IMR-90 (cell line): ENCODE measurements at regions not wholly inside any gene's neighbourhood (a gene's known extent, or its start where the extent isn't known, plus 50 kb on each side); places are given as distances from the start of the nearest gene placed in this dataset.

ENCODE experiments used
- ATAC-seq: fragments of 200-7000 bp; cut with Tn5 transposase; 2 replicates; pipeline ENCODE4 v1.9.1; 2020; ENCODE audit warnings: low read depth, mild to moderate bottlenecking, moderate library complexity
- BruUV-seq: library from RNA; stranded (reverse); fragments of 400-500 nt; replicated peaks from 2 replicates; lab custom pipeline; 2021; lab: Mats Ljungman, UMichigan
- CTCF ChIA-PET: fragments of 300-600 bp; formaldehyde crosslinking; extraction: SDS; loops from one replicate; lab custom pipeline; 2021; ENCODE audit warnings: antibody characterized with exemption; lab: Yijun Ruan, JAX
- POLR2A ChIA-PET: fragments of 300-600 bp; sonication (Branson Sonifier 250); formaldehyde crosslinking; loops from one replicate; lab custom pipeline; 2022; ENCODE audit warnings: antibody characterized with exemption; ENCODE audit not compliant: unreplicated experiment; lab: Charles Lee
- DNase-seq: peaks from one replicate; pipeline ENCODE4 v3.0.0; 2013
- H2AFZ ChIP-seq: replicated peaks from 2 replicates; pipeline ENCODE3; 2013; ENCODE audit warnings: low read length, mild to moderate bottlenecking; ENCODE audit not compliant: poor library complexity
- H2AK5ac ChIP-seq: 2 replicates; pipeline ENCODE4 v1.6.1; 2013; ENCODE audit warnings: low read depth, low read length, inconsistent platforms
- H2AK9ac ChIP-seq: replicated peaks from 2 replicates; pipeline ENCODE3; 2013; ENCODE audit warnings: mild to moderate bottlenecking, low read depth, low read length, moderate library complexity; ENCODE audit not compliant: poor library complexity
- H2BK120ac ChIP-seq: 2 replicates; pipeline ENCODE4 v1.6.1; 2013; ENCODE audit warnings: low read depth, low read length, inconsistent platforms
- H2BK15ac ChIP-seq: 3 replicates; pipeline ENCODE4 v1.6.1; 2013; ENCODE audit warnings: low read depth, low read length, inconsistent platforms
- H2BK20ac ChIP-seq: 2 replicates; pipeline ENCODE4 v1.6.1; 2013; ENCODE audit warnings: low read depth, mild to moderate bottlenecking, inconsistent platforms, low read length, moderate library complexity
- H2BK5ac ChIP-seq: 2 replicates; pipeline ENCODE4 v1.6.1; 2013; ENCODE audit warnings: mild to moderate bottlenecking, low read depth, low read length, inconsistent platforms; ENCODE audit not compliant: poor library complexity, severe bottlenecking
- H3K14ac ChIP-seq: replicated peaks from 2 replicates; pipeline ENCODE4 v1.6.1; 2013; ENCODE audit warnings: low read depth, low read length, inconsistent platforms
- H3K18ac ChIP-seq: 2 replicates; pipeline ENCODE4 v1.6.1; 2013; ENCODE audit warnings: low read depth, low read length, control low read depth
- H3K23ac ChIP-seq: 2 replicates; pipeline ENCODE4 v1.6.1; 2013; ENCODE audit warnings: low read depth, low read length, inconsistent platforms
- H3K27ac ChIP-seq: 2 replicates; pipeline ENCODE4 v1.5.1; 2013; ENCODE audit warnings: mild to moderate bottlenecking, control low read depth, low read length; ENCODE audit not compliant: insufficient read depth
- H3K27me3 ChIP-seq: 2 replicates; pipeline ENCODE4 v1.6.1; 2013; ENCODE audit warnings: low read length; ENCODE audit not compliant: control insufficient read depth, insufficient read depth
- H3K36me3 ChIP-seq: 2 replicates; pipeline ENCODE4 v1.6.1; 2013; ENCODE audit warnings: low read length, mixed read lengths; ENCODE audit not compliant: control insufficient read depth, insufficient read depth
- H3K4ac ChIP-seq: 2 replicates; pipeline ENCODE4 v1.6.1; 2013; ENCODE audit warnings: low read depth, low read length, inconsistent platforms
- H3K4me1 ChIP-seq: 2 replicates; pipeline ENCODE4 v1.6.1; 2013; ENCODE audit warnings: low read length, mixed read lengths; ENCODE audit not compliant: control insufficient read depth, insufficient read depth
- H3K4me2 ChIP-seq: 2 replicates; pipeline ENCODE4 v1.6.1; 2013; ENCODE audit warnings: low read depth, mild to moderate bottlenecking, control low read depth, low read length, moderate library complexity
- H3K4me3 ChIP-seq: 2 replicates; pipeline ENCODE4 v1.5.1; 2013; ENCODE audit warnings: low read depth, mild to moderate bottlenecking, control low read depth, low read length, moderate library complexity; ENCODE audit not compliant: insufficient read depth
- H3K56ac ChIP-seq: 2 replicates; pipeline ENCODE4 v1.6.1; 2013; ENCODE audit warnings: low read length, inconsistent platforms; ENCODE audit not compliant: insufficient read depth; ENCODE audit errors: extremely low read depth
- H3K79me1 ChIP-seq, 2 experiments: 2 replicates each; pipeline ENCODE4 v1.6.1; 2013; ENCODE audit warnings: low read length in 2 of 2, inconsistent platforms in 1 of 2, low read depth in 1 of 2
- H3K9ac ChIP-seq: 2 replicates; pipeline ENCODE4 v1.6.1; 2013; ENCODE audit warnings: low read depth, low read length, control low read depth
- H3K9me1 ChIP-seq: 2 replicates; pipeline ENCODE4 v1.6.1; 2013; ENCODE audit warnings: low read length, inconsistent platforms; ENCODE audit not compliant: insufficient read depth
- H3K9me3 ChIP-seq: 2 replicates; pipeline ENCODE4 v1.6.1; 2013; ENCODE audit warnings: low read length; ENCODE audit not compliant: control insufficient read depth, insufficient read depth
- H4K20me1 ChIP-seq: 2 replicates; pipeline ENCODE4 v1.6.1; 2013; ENCODE audit warnings: low read length, inconsistent platforms; ENCODE audit not compliant: insufficient read depth
- H4K5ac ChIP-seq: 2 replicates; pipeline ENCODE4 v1.6.1; 2013; ENCODE audit warnings: mild to moderate bottlenecking, low read depth, low read length, control low read depth
- H4K8ac ChIP-seq, 2 experiments: 2 replicates each; pipeline ENCODE4 v1.6.1; 2013; ENCODE audit warnings: low read depth in 2 of 2, low read length in 2 of 2, control low read depth in 1 of 2, inconsistent platforms in 1 of 2
- H4K91ac ChIP-seq: 2 replicates; pipeline ENCODE4 v1.6.1; 2013; ENCODE audit warnings: low read depth, low read length, inconsistent platforms; ENCODE audit not compliant: insufficient read depth
- CEBPB ChIP-seq: IDR thresholded peaks from 2 replicates; pipeline ENCODE4 v1.6.1; 2012; ENCODE audit warnings: low read depth, low read length, improper control_type of control experiment
- MAFK ChIP-seq: IDR thresholded peaks from 2 replicates; pipeline ENCODE4 v1.6.1; 2012; ENCODE audit warnings: low read depth, low read length, improper control_type of control experiment
- MXI1 ChIP-seq: IDR thresholded peaks from 2 replicates; pipeline ENCODE4 v1.6.1; 2012; ENCODE audit warnings: low read depth, mild to moderate bottlenecking, low read length, moderate library complexity, borderline replicate concordance
- POLR2A ChIP-seq: IDR thresholded peaks from 2 replicates; pipeline ENCODE4 v1.6.1; 2012; ENCODE audit warnings: mild to moderate bottlenecking, low read depth, low read length
- RAD21 ChIP-seq: IDR thresholded peaks from 2 replicates; pipeline ENCODE4 v1.6.1; 2012; ENCODE audit warnings: low read length, improper control_type of control experiment
- SMC3 ChIP-seq: fragments of 150-350 bp; IDR thresholded peaks from 2 replicates; pipeline ENCODE4 v1.6.1; 2016; ENCODE audit warnings: low read depth, mild to moderate bottlenecking, antibody characterized with exemption, low read length, moderate library complexity
- WGBS, 2 experiments: methylation state at CpG; one replicate each; pipeline versions ENCODE4 v1.1.5 to v1.1.7; 2013; ENCODE audit warnings: missing lambda C conversion rate in 2 of 2; ENCODE audit not compliant: insufficient read length in 1 of 2; ENCODE audit errors: extremely low coverage in 2 of 2; 5-methylcytosine and 5-hydroxymethylcytosine counted together
- dilution Hi-C: fragments of 300-500 bp; cut with HindIII; formaldehyde crosslinking; loops from one replicate; pipeline ENCODE4 v1.14.3; 2018; ENCODE audit warnings: low sequenced_read_pairs; ENCODE audit not compliant: unreplicated experiment
- in situ Hi-C: fragments of 300-500 bp; cut with MboI; formaldehyde crosslinking; loops from 3 replicates; pipeline ENCODE4 v1.14.3; 2019; ENCODE audit warnings: low sequenced_read_pairs, inconsistent platforms, mixed read lengths
- intact Hi-C: fragments of 100-400 bp; cut with micrococcal nuclease; formaldehyde crosslinking; loops from 2 replicates; pipeline ENCODE4 v1.10.0; 2022
- TF ChIP-seq, protein P1 (sequence below): fragments of 150-350 bp; IDR thresholded peaks from 2 replicates; pipeline ENCODE4 v1.6.1; 2017; ENCODE audit warnings: mild to moderate bottlenecking, antibody characterized with exemption, low read length, low read depth
- TF ChIP-seq, protein P2 (sequence below): fragments of 150-350 bp; IDR thresholded peaks from 2 replicates; pipeline ENCODE4 v1.6.1; 2016; ENCODE audit warnings: low read depth, mild to moderate bottlenecking, low read length, moderate library complexity, borderline replicate concordance

DNA sequence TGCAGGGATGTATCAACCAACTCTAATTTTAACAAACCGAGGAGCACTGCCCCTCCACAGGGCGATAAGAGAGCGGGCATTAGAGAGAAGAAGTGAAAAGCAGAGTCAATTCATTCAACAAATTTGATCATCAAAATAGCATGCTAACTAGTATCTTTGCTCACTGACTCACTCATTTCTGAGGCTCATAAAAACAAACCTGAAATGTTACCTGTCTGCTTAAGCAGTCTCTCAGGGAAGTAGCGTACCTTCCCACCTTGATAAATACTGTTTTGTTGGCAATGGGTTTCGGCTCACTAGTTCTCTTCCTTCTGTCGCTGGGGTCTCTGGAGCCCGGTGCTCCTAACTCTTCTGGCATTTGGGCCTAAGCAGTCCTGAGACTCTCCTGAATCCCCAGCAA lies 248.8 kb downstream of the IRS1 start:
- Histone ChIP-seq H3K9me1 (peaks cover 3% of the 10 kb centered on the region), H3K79me1 (no peaks in the 10 kb centered on the region), H4K20me1 (no peaks in the 10 kb centered on the region), H3K14ac (no peak overlapping the region), H2AK9ac (no peak overlapping the region), H3K4ac (no peak overlapping the region), H3K4me2 (no peak overlapping the region), H2BK120ac (no peak overlapping the region), H4K5ac (no peak overlapping the region), H3K27me3 (no peaks in the 10 kb centered on the region), H2AK5ac (no peak overlapping the region), H3K9me3 (no peaks in the 10 kb centered on the region), H3K4me3 (no peak overlapping the region), H2BK20ac (no peak overlapping the region; the same call in 1 of the 2 replicates), H3K18ac (no peak overlapping the region), H4K8ac (no peak overlapping the region), H3K27ac (no peak overlapping the region), H4K91ac (peak overlapping the region; percentile 17; the same call in 1 of the 2 replicates), H2AFZ (no peak overlapping the region), H2BK15ac (no peak overlapping the region), H3K9ac (no peak overlapping the region), H2BK5ac (no peak overlapping the region), H3K23ac (no peak overlapping the region), H3K56ac (no peak overlapping the region), H3K36me3 (no peaks in the 10 kb centered on the region), H3K4me1 (peaks cover 5% of the 10 kb centered on the region; the same call in 1 of the 2 replicates)
- in situ Hi-C loops (no loop called here), dilution Hi-C loops (no loop called here), intact Hi-C loops (no loop called here)
- ChIA-PET POLR2A (no interaction called here), CTCF (no interaction called here)
- DNase-seq (no peak), ATAC-seq (no peak)
- TF ChIP-seq MXI1 (no peak), CEBPB (no peak), POLR2A (no peak), RAD21 (no peak), SMC3 (no peak), MAFK (no peak)
- TF ChIP-seq, protein P1, sequence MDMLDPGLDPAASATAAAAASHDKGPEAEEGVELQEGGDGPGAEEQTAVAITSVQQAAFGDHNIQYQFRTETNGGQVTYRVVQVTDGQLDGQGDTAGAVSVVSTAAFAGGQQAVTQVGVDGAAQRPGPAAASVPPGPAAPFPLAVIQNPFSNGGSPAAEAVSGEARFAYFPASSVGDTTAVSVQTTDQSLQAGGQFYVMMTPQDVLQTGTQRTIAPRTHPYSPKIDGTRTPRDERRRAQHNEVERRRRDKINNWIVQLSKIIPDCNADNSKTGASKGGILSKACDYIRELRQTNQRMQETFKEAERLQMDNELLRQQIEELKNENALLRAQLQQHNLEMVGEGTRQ = no peak
- TF ChIP-seq, protein P2, sequence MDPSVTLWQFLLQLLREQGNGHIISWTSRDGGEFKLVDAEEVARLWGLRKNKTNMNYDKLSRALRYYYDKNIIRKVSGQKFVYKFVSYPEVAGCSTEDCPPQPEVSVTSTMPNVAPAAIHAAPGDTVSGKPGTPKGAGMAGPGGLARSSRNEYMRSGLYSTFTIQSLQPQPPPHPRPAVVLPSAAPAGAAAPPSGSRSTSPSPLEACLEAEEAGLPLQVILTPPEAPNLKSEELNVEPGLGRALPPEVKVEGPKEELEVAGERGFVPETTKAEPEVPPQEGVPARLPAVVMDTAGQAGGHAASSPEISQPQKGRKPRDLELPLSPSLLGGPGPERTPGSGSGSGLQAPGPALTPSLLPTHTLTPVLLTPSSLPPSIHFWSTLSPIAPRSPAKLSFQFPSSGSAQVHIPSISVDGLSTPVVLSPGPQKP = no peak
- BruUV-seq = no TSS peak
- WGBS, 2 experiments = no CpG with 5 or more reads among the region's 7 CpGs
